ENCODE measurements at regions not wholly inside any gene's neighbourhood (a gene's known extent, or its start where the extent isn't known, plus 50 kb on each side); places are given as distances from the start of the nearest gene placed in this dataset.

DNA sequence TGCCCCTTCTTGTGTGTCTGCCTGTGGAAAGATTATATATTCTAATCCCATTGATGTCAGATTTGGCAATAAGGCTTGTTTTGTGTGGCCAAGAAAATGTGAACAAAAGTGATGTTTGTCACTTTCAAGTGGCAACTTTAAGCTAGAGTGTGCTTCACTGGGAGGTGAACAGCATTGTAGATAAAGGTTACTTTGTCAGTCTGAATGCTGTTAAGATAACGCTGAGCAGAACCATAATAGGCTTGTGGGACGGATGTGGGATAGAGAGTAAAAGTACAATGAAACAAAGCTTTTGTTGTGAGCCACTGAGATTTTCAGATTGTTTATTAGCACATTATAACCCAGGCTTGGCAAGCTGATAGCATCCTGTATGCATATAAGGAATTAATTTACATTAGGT lies 303.8 kb upstream of the MAN1A1 start:
- TF ChIP-seq, protein P1, sequence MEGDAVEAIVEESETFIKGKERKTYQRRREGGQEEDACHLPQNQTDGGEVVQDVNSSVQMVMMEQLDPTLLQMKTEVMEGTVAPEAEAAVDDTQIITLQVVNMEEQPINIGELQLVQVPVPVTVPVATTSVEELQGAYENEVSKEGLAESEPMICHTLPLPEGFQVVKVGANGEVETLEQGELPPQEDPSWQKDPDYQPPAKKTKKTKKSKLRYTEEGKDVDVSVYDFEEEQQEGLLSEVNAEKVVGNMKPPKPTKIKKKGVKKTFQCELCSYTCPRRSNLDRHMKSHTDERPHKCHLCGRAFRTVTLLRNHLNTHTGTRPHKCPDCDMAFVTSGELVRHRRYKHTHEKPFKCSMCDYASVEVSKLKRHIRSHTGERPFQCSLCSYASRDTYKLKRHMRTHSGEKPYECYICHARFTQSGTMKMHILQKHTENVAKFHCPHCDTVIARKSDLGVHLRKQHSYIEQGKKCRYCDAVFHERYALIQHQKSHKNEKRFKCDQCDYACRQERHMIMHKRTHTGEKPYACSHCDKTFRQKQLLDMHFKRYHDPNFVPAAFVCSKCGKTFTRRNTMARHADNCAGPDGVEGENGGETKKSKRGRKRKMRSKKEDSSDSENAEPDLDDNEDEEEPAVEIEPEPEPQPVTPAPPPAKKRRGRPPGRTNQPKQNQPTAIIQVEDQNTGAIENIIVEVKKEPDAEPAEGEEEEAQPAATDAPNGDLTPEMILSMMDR (IDR thresholded peaks at IDR 0.05; ENCODE audit: low read length, missing control alignments), result no peak
- no peak for DNase-seq (ENCODE audit: low read depth)
- no peak overlapping the region for H3K4me3 ChIP-seq (replicated peaks; ENCODE audit: low read depth, low read length)

DNA sequence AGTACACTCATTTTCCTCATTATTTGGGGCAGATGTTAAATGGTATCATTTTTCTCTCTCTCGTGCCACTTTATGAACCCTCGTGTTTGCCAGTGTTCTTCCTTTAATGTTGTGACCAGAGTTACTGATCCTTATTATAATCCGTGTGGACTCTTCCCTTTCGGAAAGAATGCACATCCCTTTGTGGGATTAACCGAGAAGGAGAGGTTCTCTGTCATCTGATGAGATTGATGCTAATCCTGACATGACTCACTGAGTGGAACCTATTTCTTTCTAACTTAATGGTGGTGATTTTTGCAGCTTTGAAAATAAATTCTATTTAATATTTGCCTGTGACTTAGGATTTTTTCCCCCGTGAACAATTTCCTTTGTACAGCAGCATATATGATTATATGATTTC lies 300.0 kb upstream of the MAN1A1 start:
- H3K4me3 ChIP-seq (replicated peaks; ENCODE audit: low read depth, low read length), result no peak overlapping the region

DNA sequence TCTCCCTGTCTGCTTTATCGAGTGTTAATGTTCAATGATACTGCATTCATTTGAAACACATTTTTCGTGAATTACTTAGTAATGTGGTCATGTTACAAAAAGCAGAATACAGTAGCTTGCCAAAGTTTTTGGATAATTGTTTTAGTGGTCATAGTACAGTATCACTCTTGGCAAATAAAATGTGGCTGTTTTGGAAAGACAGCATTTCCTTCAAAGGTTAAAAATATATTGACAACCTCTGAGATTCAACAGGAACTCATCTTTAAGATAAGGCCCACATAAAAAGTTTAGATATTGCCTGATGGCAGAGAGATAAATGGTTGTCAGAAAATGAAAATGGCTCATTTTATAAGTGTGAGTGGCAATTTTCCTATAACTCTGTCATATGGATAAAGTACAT lies 297.7 kb upstream of the MAN1A1 start:
- TF ChIP-seq, protein P1 (IDR thresholded peaks at IDR 0.05; ENCODE audit: low read length, missing control alignments), result no peak
- DNase-seq (ENCODE audit: low read depth), result peak; percentile 22
- no peak overlapping the region for H3K4me3 ChIP-seq (replicated peaks; ENCODE audit: low read depth, low read length)

More for the DNA sequence above, 300.0 kb upstream of the MAN1A1 start:
- TF ChIP-seq, protein P1 (IDR thresholded peaks at IDR 0.05; ENCODE audit: low read length, missing control alignments), result no peak
- DNase-seq (ENCODE audit: low read depth), result no peak

DNA sequence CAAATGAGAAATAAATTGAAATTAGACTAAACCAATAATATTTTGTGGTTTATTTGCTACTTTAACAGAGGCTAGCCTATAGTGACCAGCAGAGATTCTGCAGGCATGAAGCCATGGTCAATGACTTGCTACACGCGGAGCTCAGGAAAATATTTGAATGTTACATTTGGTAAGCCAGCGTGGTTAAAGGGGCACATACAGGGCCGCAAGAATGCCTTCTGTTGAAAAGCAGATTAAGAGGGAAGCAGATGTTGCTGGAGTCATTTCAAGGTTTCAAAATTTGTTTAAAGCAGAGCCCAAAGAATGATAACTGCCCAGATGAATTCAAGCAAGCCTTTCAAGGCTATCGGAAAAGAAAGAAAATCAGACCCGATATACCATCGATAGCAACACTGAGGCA lies 294.3 kb upstream of the MAN1A1 start:
- no peak for DNase-seq (ENCODE audit: low read depth)
- no peak overlapping the region for H3K4me3 ChIP-seq (replicated peaks; ENCODE audit: low read depth, low read length)
- TF ChIP-seq, protein P1 (IDR thresholded peaks at IDR 0.05; ENCODE audit: low read length, missing control alignments), result no peak

DNA sequence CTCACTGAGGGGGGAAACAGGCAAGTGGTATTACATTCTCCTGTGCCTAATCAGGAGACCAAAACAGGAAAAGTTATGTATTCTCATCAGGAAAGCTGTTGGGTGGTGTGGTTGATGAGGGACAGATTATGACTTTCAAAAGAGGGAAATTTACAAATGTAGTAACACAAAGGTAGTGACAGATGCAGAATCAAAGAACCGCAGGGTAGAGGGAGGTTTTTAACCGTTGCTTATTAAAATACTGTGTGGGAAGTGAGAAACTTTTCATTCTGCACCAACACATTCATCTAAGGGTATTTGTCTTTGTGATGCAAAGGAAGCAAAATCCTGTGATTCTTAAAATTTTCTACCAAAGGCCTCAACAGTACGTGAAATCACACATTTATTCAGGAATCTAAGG lies 288.2 kb upstream of the MAN1A1 start:
- TF ChIP-seq, protein P1 (IDR thresholded peaks at IDR 0.05; ENCODE audit: low read length, missing control alignments), result no peak
- no peak overlapping the region for H3K4me3 ChIP-seq (replicated peaks; ENCODE audit: low read depth, low read length)
- DNase-seq (ENCODE audit: low read depth), result no peak

DNA sequence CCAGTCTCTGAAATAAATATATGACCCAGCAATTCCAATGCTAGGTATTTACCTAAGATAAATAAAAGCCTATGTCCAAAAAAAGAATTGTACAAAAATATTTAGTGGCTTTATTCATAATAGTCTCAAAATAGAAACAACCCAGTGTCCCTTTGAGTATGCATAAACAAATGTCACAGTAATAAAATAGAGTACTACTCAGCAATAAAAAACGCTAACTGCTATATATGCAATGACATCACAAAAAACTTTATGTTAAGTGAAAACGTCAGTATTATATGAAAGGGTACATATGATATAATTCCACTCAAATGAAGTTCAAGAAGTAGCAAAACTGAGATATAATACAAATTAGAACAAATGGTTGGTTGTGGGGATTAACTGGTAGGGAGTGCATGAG lies 286.5 kb upstream of the MAN1A1 start:
- TF ChIP-seq, protein P1 (IDR thresholded peaks at IDR 0.05; ENCODE audit: low read length, missing control alignments), result no peak
- no peak for DNase-seq (ENCODE audit: low read depth)
- H3K4me3 ChIP-seq (replicated peaks; ENCODE audit: low read depth, low read length), result no peak overlapping the region

DNA sequence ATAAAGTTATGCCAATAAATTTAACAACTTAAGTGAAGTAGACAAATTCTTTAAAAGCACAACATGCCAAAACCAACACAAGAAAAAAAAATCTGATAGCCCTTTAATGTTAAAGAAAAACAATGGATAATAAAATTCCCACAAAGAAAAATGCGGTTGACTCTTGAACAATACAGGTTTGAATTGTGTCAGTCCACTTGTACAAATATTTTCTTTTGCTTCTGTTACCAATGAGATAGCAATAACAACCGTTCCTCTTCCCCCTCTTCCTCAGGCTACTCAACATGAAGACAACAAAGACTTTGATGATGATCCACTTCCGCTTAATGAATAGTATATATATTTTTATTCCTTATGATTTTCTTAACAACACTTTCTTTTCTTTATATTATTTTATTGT lies 283.9 kb upstream of the MAN1A1 start:
- TF ChIP-seq, protein P1 (IDR thresholded peaks at IDR 0.05; ENCODE audit: low read length, missing control alignments), result no peak
- DNase-seq (ENCODE audit: low read depth), result no peak
- no peak overlapping the region for H3K4me3 ChIP-seq (replicated peaks; ENCODE audit: low read depth, low read length)

Measured in fibroblast of pulmonary artery (primary cell).